Stomach (tissue), 8 donors: ENCODE measurements at regions not wholly inside any gene's neighbourhood (a gene's known extent, or its start where the extent isn't known, plus 50 kb on each side); places are given as distances from the start of the nearest gene placed in this dataset.
A peak's percentile ranks its signal among the peaks of the same experiment; 100 is the strongest.

Source experiments
- DNase-seq, 2 donors: peaks; one replicate each; pipeline versions ENCODE4 v3.0.0 to v3.0.0-alpha.2; 2013 to 2019
- H3K27ac ChIP-seq, 5 donors: fragments of 200-600 bp in 4 of 5; sonication (generic) in 4 of 5; one replicate each; pipeline ENCODE4 v1.5.1; 2013 to 2019; ENCODE audit warnings: mild to moderate bottlenecking in 1 of 5, moderate library complexity in 1 of 5
- H3K27me3 ChIP-seq, 3 donors: fragments of 200-600 bp; sonication (generic); one replicate each; pipeline ENCODE4 v1.5.1; 2017 to 2019; ENCODE audit warnings: mixed run types in 1 of 3
- H3K36me3 ChIP-seq, 4 donors: fragments of 200-600 bp; sonication (generic); 1 replicate in 3 of 4; 2 replicates in 1 of 4; pipeline ENCODE4 v1.5.1; 2016 to 2019
- H3K4me1 ChIP-seq, 4 donors: fragments of 200-600 bp; sonication (generic); one replicate each; pipeline ENCODE4 v1.5.1; 2016 to 2019
- H3K4me3 ChIP-seq, 4 donors: fragments of 200-600 bp; sonication (generic) in 3 of 4; one replicate each; pipeline ENCODE4 v1.5.1; 2016 to 2019; ENCODE audit warnings: mild to moderate bottlenecking in 1 of 4
- H3K9me3 ChIP-seq, 4 donors: fragments of 200-600 bp; sonication (generic); one replicate each; pipeline ENCODE4 v1.5.1; 2016 to 2019
- EP300 ChIP-seq: sonication (generic); formaldehyde crosslinking; IDR thresholded peaks from one replicate; pipeline ENCODE4 v1.6.1; 2017; ENCODE audit warnings: antibody characterized with exemption
- POLR2A ChIP-seq, 4 donors: fragments of 450-650 bp; IDR thresholded peaks; one replicate each; pipeline ENCODE4 v1.6.1; 2016; ENCODE audit warnings: antibody characterized with exemption in 4 of 4, control low read depth in 2 of 4, mild to moderate bottlenecking in 1 of 4, moderate library complexity in 1 of 4
- POLR2AphosphoS5 ChIP-seq, 3 donors: sonication (generic); formaldehyde crosslinking; IDR thresholded peaks; one replicate each; pipeline ENCODE4 v1.6.1; 2016; ENCODE audit warnings: antibody characterized with exemption in 3 of 3
- WGBS, 5 donors: extraction: QIAGEN DNeasy Blood & Tissue Kit in 3 of 5; methylation state at CpG; one replicate each; pipeline versions ENCODE4 v1.1.5 to v1.1.7; 2013 to 2018; 5-methylcytosine and 5-hydroxymethylcytosine counted together
- intact Hi-C: fragments of 100-400 bp; cut with DNase I; formaldehyde crosslinking; loops from one replicate; pipeline ENCODE4 v1.15.1; 2023; ENCODE audit warnings: low total_unique reads
- TF ChIP-seq, protein P1 (sequence below), 7 experiments: fragments of 450-650 bp in 4 of 7; fragments of 200-600 bp in 3 of 7; sonication (generic) in 3 of 7; IDR thresholded peaks; one replicate each; pipeline ENCODE4 v1.5.1; 2016 to 2019; ENCODE audit warnings: antibody characterized with exemption in 7 of 7, control low read depth in 2 of 7, mild to moderate bottlenecking in 1 of 7
- donor health status: healthy with polysubstance abuse.
- donor health status: Bipolar disorder and iron deficiency.
- donor health status: healthy.

DNA sequence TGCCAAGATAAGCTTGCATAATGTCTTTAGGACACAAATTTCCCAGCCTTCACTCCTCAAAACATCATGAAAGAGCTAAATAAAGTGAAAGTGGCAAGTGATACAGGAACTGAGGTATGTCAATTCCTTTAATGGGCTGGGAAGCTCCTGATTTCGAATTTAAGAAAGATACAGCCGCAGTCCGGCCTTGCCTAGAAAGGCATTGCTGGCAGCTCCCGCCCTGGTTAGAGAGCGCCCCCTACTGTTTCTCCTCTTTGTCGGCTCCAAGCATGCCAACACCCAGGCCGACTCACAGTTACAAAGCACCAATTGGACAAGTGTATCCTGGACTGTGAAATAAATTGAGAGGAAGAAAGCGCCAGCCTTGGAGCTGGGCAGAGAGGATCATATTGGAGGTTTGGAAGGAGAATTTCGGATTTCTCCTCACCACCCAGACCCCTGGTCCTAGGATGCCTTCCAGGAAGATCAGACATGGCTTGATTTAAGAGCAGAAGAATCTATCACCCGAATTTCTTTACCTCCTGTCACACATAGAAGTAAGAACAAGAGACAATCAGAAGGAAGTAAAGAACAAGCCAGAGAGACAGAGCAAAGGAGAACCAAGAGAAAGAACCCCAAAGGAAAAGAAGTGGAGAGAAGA, 84.0 kb downstream of the FAM76B start:
- peaks cover 12 to 47% (median 31%) of the 10 kb centered on the region in 4 donors for H3K4me1 ChIP-seq
- no peaks in the 10 kb centered on the region for H3K36me3 ChIP-seq
- peak; percentile 85 to 95 for DNase-seq
- H3K4me3 ChIP-seq = no peak overlapping the region
- intact Hi-C loops = loop anchor here (5.0 kb wide), 1 partner anchor 543 kb away; no protein-coding TSS in a partner anchor
- H3K27me3 ChIP-seq = no peaks in the 10 kb centered on the region
- H3K9me3 ChIP-seq = no peaks in the 10 kb centered on the region
- TF ChIP-seq POLR2A (IDR thresholded peaks at IDR 0.05) (no peak), POLR2AphosphoS5 (IDR thresholded peaks at IDR 0.05) (peak in 1 of 3 donors; percentile 55), EP300 (no peak)
- TF ChIP-seq, protein P1, sequence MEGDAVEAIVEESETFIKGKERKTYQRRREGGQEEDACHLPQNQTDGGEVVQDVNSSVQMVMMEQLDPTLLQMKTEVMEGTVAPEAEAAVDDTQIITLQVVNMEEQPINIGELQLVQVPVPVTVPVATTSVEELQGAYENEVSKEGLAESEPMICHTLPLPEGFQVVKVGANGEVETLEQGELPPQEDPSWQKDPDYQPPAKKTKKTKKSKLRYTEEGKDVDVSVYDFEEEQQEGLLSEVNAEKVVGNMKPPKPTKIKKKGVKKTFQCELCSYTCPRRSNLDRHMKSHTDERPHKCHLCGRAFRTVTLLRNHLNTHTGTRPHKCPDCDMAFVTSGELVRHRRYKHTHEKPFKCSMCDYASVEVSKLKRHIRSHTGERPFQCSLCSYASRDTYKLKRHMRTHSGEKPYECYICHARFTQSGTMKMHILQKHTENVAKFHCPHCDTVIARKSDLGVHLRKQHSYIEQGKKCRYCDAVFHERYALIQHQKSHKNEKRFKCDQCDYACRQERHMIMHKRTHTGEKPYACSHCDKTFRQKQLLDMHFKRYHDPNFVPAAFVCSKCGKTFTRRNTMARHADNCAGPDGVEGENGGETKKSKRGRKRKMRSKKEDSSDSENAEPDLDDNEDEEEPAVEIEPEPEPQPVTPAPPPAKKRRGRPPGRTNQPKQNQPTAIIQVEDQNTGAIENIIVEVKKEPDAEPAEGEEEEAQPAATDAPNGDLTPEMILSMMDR (IDR thresholded peaks at IDR 0.05) = peak in 5 of 7 experiments; percentile 72 to 91 (median 85)
- peak overlapping the region in 4 of 5 donors; percentile 30 to 63 (median 53) for H3K27ac ChIP-seq
- 8 to 12% (median 10%) methylated on average over 10 of the region's 10 CpGs for WGBS, 5 donors

DNA sequence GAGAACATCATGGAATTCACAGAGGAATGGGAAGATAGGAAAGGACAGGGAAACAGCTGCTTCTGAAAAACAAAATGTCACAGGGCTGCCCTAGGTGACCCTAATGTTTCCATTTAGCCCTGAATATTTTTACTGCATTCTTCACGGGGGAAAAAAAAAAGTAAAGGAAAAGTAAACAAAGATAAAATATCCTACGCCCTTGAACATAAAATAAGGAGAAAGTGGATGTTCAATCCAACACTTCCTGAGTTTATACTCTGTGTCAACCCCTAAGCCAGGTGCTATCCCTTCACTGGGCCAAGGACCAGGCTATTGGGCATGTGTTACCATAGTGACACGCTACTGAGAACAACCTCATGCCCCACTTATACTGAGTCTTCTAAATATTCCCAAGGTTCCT, 84.7 kb downstream of the FAM76B start:
- no peak for DNase-seq

DNA sequence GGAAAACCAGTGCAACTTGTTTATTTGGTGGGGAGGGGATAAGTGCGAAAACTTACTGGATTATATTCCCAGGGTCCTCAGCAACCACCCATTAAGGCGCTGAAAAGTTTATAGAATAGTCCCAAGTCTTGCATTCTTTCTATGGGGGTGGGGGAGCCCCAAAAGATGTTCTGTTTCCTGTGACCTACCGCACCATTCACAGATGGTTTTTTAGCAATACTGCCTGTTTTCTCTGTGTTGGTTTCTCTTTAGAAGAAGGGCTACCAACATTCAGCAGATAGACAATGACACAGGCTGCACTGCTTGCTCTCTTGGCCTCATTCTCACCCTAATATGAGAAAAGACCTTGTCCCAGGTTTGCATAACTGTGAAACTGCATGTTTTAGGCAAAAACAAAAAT, 86.5 kb downstream of the FAM76B start:
- Histone ChIP-seq H3K36me3 (no peaks in the 10 kb centered on the region), H3K4me1 (peaks cover 12 to 62% (median 36%) of the 10 kb centered on the region in 4 donors), H3K27me3 (no peaks in the 10 kb centered on the region), H3K27ac (peak overlapping the region in 3 of 5 donors; percentile 30 to 59 (median 45)), H3K9me3 (no peaks in the 10 kb centered on the region), H3K4me3 (no peak overlapping the region)
- TF ChIP-seq EP300 (no peak), POLR2A (IDR thresholded peaks at IDR 0.05) (no peak), POLR2AphosphoS5 (IDR thresholded peaks at IDR 0.05) (no peak)
- TF ChIP-seq, protein P1 (IDR thresholded peaks at IDR 0.05) = no peak
- intact Hi-C loops = no loop called here
- DNase-seq = no peak
- 60 to 68% (median 61%) methylated on average over 3 of the region's 3 CpGs for WGBS, 5 donors

More for the DNA sequence above, 84.7 kb downstream of the FAM76B start:
- H3K36me3 ChIP-seq = no peaks in the 10 kb centered on the region
- no peaks in the 10 kb centered on the region for H3K27me3 ChIP-seq
- 14 to 49% (median 31%) methylated on average over 3 of the region's 3 CpGs for WGBS, 5 donors
- H3K4me1 ChIP-seq = peaks cover 12 to 48% (median 34%) of the 10 kb centered on the region in 4 donors
- intact Hi-C loops = loop anchor here (5.0 kb wide), 1 partner anchor 543 kb away; no protein-coding TSS in a partner anchor
- H3K27ac ChIP-seq = peak overlapping the region in 4 of 5 donors; percentile 30 to 63 (median 53)
- no peak overlapping the region for H3K4me3 ChIP-seq
- no peaks in the 10 kb centered on the region for H3K9me3 ChIP-seq
- TF ChIP-seq EP300 = no peak
- no peak for TF ChIP-seq POLR2AphosphoS5 (IDR thresholded peaks at IDR 0.05)
- TF ChIP-seq, protein P1 (IDR thresholded peaks at IDR 0.05) = no peak
- no peak for TF ChIP-seq POLR2A (IDR thresholded peaks at IDR 0.05)

DNA sequence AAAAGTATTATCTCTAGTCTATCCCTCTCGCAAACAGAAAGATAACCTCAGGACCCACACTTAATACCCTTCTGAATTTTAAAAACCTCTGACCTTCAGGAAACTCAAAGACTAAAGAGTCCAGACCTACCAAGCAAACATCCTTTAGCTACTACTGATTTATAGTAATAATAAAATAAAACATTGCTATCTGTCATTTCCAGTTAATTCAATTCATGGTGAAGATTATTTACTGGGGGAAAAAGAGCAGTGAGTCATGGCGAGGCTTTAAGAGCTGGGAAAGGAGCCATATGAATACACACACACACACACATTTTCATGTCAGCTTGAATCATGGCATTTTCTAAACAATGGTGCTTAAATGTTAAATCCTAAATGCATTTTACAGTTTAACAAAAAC, 87.1 kb downstream of the FAM76B start:
- Histone ChIP-seq H3K4me3 (no peak overlapping the region), H3K4me1 (peaks cover 12 to 62% (median 36%) of the 10 kb centered on the region in 4 donors), H3K27ac (peak overlapping the region in 3 of 5 donors; percentile 30 to 59 (median 45)), H3K36me3 (no peaks in the 10 kb centered on the region), H3K9me3 (no peaks in the 10 kb centered on the region), H3K27me3 (no peaks in the 10 kb centered on the region)
- 10 to 45% (median 14%) methylated on average over 2 of the region's 2 CpGs for WGBS, 5 donors
- intact Hi-C loops = no loop called here
- TF ChIP-seq POLR2AphosphoS5 (IDR thresholded peaks at IDR 0.05) (peak in 2 of 3 donors; percentile 30 to 56), EP300 (no peak), POLR2A (IDR thresholded peaks at IDR 0.05) (no peak)
- TF ChIP-seq, protein P1 (IDR thresholded peaks at IDR 0.05) = no peak
- DNase-seq = peak in 1 of 2 donors; percentile 85
